Amygdala (tissue), 56 donors: ENCODE measurements at regions not wholly inside any gene's neighbourhood (a gene's known extent, or its start where the extent isn't known, plus 50 kb on each side); places are given as distances from the start of the nearest gene placed in this dataset.
"Not testable (repeated sequence)": the region's sequence is repeated elsewhere in the genome, so short reads cannot be mapped to it uniquely, and the experiment has no call there.

Source experiments
- DNase-seq, 56 donors: peaks; one replicate each; lab custom pipeline; 2025; lab: John Stamatoyannopoulos, UW

DNA sequence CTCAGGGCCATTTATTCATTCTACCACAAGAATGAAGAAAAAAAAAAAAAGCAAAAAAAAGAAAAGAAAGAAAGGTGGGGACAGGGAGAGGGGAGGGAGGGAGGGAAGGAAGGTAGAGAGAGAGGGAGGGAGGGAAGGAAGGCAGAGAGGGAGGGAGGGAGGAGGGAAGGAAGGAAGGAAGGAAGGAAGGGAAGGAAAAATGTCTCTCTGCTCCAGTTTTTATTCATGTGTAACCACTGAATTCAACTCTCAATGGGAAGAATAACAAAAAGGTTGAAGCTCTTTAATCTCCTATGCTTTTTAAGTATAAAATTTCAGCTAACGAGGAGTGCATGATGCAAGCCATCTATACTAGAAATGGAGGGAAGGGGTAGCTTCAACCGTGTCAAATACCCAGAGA lies 287.3 kb downstream of the MREG start:
- DNase-seq = no peak

GRCh38 chr2:215724146-215724545 lies 288.3 kb upstream of the FN1 start:
- DNase-seq = no peak

GRCh38 chr2:215723631-215724011 lies 287.8 kb upstream of the FN1 start:
- no peak for DNase-seq

DNA sequence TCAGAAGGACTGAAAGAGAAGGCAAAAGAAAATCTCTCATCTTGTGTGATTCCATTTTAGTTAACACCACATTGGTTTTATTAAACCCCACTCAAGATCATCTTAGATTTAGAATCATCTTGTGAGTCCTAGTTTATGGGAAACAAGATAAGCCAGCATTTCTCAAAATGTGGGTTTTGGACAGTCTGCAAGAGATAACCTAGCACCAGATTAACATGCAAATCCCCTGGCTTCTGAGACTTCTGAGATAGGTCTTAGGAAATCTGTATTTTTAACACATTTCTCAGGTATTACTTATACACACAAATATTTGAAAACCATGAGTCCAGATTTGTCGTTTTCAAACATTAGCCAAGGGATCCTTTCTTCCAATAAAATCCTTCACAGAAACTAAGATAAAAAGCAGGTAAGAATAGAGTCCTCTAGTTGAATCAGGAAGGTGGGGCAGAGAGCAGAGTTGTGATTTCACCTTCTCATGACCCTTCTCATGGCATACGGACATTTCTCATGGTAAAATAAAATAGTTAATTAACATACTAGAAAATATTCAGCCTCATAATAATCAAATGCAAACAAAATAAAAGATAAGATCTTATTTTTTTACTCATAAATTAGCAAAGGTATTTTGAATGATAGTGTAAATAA lies 287.2 kb upstream of the FN1 start:
- DNase-seq = no peak

DNA sequence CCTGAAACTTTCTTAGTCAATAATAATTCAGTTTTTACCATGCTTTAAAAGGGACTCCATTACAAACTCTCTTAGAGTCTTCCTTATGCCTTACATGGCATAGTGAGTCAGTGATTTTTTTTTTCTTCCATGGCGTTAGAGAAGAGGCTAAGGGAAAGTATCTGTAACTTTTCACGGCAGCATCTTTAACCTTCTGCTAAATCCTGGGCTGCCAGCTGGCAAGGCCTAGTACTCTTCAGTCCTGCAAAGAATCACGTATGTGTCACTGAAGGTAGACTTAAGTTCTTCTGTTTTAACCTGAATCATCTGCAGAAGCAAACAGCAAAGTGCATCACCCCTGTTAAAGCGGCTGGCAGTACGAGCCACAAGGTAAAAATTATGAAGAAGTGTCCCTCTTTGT lies 286.3 kb upstream of the FN1 start:
- DNase-seq = no peak

GRCh38 chr2:215721515-215721914 lies 285.6 kb upstream of the FN1 start:
- DNase-seq = not testable (repeated sequence)

GRCh38 chr2:215718890-215719289 lies 283.0 kb upstream of the FN1 start:
- DNase-seq = no peak

DNA sequence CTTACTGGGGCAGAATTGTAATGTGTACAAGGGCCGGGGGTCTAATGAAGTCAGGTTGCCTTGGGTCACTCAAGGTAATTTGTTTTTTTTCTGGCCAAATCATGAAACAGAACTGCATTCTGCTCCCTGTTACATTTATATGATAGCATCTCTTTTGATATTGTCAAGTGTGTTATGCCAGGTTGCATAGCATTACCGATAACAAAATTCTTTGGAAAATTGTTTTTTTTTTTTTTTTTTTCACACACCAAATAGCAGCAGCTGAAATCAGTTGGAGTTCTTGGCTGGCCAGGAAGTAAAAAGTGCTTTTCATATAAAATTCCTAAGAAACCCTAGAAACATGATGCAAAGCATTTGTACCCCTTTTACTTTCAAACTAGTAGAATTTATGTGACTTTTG lies 282.6 kb upstream of the FN1 start:
- DNase-seq = no peak

GRCh38 chr2:215717501-215718381 lies 281.9 kb upstream of the FN1 start:
- no peak for DNase-seq

- no peak for DNase-seq
These were observed 281.1 kb upstream of the FN1 start for GRCh38 chr2:215716956-215717355.

DNA sequence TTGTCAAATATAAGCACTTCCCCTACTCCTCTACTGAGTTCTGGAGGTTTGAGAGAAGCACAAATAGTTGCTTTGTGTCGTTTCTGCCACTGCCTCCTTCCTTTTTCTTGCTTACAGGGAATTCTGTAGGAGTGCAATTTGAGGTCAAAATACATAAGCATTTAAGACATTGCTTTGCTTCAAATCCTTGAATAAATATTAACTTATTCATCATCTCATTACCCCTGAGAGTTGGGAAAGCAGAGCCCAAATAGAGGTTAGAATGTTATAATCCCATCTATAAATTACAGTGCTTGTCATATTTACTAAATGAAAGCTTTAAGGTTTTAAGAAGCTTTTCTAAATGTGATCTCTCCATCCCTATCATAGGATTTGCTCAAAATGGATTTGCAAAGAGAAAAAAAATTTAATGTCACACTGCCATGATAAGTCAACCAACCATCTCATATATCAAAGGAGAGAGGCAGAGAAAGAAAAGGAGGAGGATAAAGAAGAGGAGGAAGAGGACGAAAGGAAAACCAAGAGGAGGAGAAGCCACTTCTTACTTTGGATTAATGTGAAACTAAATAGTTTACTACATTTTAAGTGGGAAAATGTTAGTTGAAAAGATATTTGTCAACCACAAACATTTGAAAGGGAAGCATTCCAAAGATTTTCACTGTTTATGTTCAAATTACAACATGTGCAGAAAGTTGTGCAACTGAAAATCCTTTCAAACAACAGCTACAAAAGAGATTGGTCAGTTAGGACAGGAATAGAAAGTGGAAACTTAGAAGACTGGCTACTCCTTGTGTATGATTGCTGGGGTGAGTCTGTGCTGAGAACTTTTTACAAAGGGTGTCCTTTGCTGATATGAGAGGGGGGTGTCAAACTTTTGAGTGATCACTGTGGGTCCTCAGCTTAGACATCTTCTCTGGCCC lies 277.3 kb upstream of the FN1 start:
- DNase-seq = no peak

- no peak for DNase-seq
These were observed 276.5 kb upstream of the FN1 start for GRCh38 chr2:215712219-215712868.

DNA sequence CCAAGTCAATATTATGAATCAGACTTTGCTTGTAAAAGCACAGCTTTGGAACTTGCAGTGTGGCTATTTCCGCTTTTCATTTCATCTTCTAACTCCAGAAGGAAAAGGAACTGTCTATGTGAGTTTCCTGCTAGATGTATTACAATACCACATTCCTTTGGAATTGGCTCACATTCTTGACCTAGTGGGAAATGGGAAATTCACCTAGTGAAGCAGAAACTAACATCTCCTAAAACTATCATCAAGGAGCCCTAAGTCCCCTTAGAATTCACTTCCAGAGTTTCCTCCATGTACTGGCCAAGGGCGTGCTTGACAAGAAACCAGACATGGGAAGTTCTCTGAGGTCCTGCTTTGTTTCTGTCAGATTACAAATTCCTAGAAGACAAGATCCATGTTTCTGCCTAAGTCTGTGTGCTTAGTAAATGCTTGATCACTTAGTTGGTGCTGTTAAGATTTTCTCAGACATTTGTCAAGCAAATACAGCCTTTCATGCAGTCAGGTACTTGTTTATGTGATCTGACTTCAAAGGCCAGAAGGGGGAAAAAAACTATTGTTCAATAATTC lies 275.7 kb upstream of the FN1 start:
- no peak for DNase-seq

- DNase-seq = no peak
These were observed 271.7 kb upstream of the FN1 start for GRCh38 chr2:215707608-215708007.

GRCh38 chr2:215705771-215706361 lies 270.0 kb upstream of the FN1 start:
- DNase-seq = no peak

GRCh38 chr2:215705281-215705680 lies 269.4 kb upstream of the FN1 start:
- DNase-seq = no peak

GRCh38 chr2:215702116-215702902 lies 266.4 kb upstream of the FN1 start:
- DNase-seq = no peak

GRCh38 chr2:215699700-215700538 lies 264.1 kb upstream of the FN1 start:
- no peak for DNase-seq
